Esophagus muscularis mucosa (tissue), 3 donors: ENCODE measurements at regions not wholly inside any gene's neighbourhood (a gene's known extent, or its start where the extent isn't known, plus 50 kb on each side); places are given as distances from the start of the nearest gene placed in this dataset.

Experiments
- EP300 ChIP-seq: sonication (generic); formaldehyde crosslinking; IDR thresholded peaks from one replicate; pipeline ENCODE4 v1.6.1; 2017; ENCODE audit warnings: antibody characterized with exemption
- TF ChIP-seq, protein P1 (sequence below), 3 experiments: fragments of 200-600 bp in 2 of 3; fragments of 450-650 bp in 1 of 3; sonication (generic) in 2 of 3; IDR thresholded peaks; one replicate each; pipeline ENCODE4 v1.5.1; 2017 to 2019; ENCODE audit warnings: antibody characterized with exemption in 3 of 3, mild to moderate bottlenecking in 2 of 3, moderate library complexity in 1 of 3

DNA sequence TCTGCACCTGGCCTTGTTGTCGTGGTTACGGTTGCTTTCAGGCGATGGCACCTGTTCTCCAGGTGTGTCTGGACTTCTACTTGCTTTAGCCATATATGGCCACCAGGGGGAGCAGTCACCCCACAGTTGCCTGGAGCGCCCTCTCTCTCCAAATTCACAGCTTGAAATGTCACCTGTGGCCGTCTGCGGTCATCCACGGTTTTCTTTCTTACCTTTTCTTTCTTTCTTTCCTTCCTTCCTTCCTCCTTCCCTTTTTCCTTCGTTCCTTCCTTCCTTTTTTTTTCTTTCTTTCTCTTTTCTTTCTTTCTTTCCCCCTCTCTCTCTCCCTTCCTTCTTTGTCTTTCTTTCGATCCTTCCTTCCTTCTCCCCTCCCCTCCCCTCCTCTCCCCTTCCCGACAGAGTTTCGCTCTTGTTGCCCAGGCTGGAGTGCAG lies 150.5 kb upstream of the VKORC1L1 start:
- TF ChIP-seq, protein P1, sequence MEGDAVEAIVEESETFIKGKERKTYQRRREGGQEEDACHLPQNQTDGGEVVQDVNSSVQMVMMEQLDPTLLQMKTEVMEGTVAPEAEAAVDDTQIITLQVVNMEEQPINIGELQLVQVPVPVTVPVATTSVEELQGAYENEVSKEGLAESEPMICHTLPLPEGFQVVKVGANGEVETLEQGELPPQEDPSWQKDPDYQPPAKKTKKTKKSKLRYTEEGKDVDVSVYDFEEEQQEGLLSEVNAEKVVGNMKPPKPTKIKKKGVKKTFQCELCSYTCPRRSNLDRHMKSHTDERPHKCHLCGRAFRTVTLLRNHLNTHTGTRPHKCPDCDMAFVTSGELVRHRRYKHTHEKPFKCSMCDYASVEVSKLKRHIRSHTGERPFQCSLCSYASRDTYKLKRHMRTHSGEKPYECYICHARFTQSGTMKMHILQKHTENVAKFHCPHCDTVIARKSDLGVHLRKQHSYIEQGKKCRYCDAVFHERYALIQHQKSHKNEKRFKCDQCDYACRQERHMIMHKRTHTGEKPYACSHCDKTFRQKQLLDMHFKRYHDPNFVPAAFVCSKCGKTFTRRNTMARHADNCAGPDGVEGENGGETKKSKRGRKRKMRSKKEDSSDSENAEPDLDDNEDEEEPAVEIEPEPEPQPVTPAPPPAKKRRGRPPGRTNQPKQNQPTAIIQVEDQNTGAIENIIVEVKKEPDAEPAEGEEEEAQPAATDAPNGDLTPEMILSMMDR (IDR thresholded peaks at IDR 0.05) = peak; percentile 69 to 79 (median 70)
- TF ChIP-seq EP300 = no peak
